RCC 7860 (cell line): ENCODE measurements at regions not wholly inside any gene's neighbourhood (a gene's known extent, or its start where the extent isn't known, plus 50 kb on each side); places are given as distances from the start of the nearest gene placed in this dataset.

Source experiments
- DNase-seq: peaks from one replicate; pipeline ENCODE4 v3.0.0-alpha.2; 2015; ENCODE audit warnings: low spot score
- FAIRE-seq: peaks from 2 replicates; lab custom pipeline; 2012; peaks lifted over from hg19 to GRCh38; lab: Jason Lieb, UNC

DNA sequence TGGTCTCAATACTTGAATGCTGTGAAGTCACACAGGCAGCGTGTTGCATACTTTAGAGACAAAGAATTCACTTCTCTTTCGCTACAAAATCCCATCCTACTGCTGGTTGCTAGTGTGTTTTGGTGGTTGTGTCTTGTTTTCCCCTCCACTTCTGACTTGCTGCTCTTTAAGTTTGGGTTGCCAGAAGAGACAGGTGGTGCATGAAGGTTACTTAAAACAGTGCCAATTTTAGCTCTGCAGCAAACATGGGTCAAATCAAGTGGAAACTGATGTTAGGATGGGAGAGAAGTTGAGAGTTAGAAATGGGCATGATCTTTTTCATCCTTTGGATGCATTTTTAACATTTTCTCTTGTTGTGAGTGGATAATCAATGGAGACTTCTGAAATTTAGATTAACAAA is 136.2 kb upstream of the KCNH7 start:
- no peak for FAIRE-seq
- DNase-seq, result no peak

GRCh38 chr2:162972383-162972782 is 133.8 kb upstream of the KCNH7 start:
- DNase-seq (no peak), FAIRE-seq (no peak)

DNA sequence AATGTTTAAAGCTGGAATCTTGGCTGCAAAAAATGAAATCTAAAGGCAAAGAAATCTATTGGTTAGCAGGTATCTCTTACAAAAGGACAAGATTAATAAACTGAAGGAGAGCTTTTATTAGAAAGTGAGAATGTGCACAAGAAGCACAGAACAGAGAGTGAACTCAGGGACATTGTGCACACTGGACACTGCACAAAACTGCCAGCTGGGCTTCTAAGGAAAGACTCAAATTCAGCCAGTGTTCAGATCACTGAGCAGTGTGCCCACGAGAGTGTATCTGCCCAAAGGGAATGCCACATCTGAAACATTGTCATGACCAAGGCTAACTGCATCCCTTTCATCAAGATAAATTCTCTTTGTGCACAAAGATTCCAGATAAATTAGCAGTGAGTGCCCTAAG is 129.7 kb upstream of the KCNH7 start:
- FAIRE-seq (no peak), DNase-seq (no peak)

GRCh38 chr2:162967811-162968210 is 129.2 kb upstream of the KCNH7 start:
- FAIRE-seq, result no peak
- no peak for DNase-seq

GRCh38 chr2:162967147-162967546 is 128.6 kb upstream of the KCNH7 start:
- DNase-seq, result no peak

GRCh38 chr2:162965191-162965590 is 126.6 kb upstream of the KCNH7 start:
- FAIRE-seq (no peak), DNase-seq (no peak)

More at GRCh38 chr2:162967147-162967546, 128.6 kb upstream of the KCNH7 start:
- FAIRE-seq, result no peak

GRCh38 chr2:162964513-162964912 is 125.9 kb upstream of the KCNH7 start:
- no peak for FAIRE-seq
- no peak for DNase-seq

DNA sequence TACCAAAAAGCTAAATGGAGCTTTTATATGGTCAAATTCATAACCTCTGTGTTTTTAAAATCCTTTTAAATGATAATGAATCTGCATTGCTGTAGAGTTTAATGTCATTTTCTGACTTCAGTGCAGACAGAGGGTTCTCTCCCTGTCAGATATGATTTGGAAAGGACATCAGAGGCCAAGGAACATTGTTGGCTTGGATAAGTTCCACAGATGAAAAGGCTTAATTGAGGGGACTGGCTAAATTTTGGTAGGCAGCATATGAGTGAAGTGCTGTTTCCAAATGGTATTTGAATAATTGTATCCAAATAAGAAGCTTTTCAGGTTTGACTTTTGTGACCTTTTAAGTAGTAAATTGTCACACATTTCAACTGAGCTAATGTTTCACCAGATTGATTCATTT is 124.6 kb upstream of the KCNH7 start:
- DNase-seq, result no peak
- no peak for FAIRE-seq

- no peak for FAIRE-seq
These were observed 107.2 kb upstream of the KCNH7 start for GRCh38 chr2:162945785-162946184.

DNA sequence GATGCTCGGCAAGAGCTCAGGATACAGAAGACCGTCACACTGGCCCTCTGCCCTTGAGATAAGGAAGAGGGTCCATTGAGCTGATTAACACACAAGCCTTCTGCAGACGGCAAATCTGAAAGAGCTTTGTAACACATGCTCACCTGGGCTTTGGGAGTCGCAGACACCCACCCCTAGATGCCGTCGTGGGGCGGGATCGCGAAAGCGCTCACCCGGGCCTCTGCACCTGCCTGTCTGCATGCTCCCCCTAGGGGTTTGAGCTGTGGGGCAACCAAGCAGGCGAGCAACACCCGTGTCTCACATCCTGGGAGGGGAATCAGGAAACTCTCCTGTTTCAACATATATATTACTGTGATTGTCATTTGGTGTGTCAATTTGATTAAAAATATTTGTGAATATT is 99.8 kb upstream of the KCNH7 start:
- FAIRE-seq, result no peak
- no peak for DNase-seq

More at GRCh38 chr2:162945785-162946184, 107.2 kb upstream of the KCNH7 start:
- DNase-seq, result no peak

DNA sequence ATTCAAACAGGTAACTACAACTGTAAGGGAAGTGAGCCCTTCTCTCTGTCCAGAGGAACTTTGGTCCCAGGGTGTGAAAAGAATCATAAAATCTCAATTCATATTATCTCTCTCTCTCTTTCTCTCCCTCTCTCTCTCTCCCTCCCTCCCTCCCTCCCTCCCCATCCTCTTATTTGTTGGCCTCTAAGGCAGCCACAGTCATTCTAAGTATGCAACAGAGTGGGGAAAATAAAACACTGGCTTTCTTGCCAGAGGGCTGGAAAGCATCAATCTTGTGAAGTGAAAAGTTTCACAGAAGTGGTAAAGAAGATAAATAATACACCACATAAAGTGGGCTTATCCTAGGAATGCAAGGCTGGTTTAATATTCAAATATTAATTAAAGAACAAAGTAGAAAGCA is 95.6 kb upstream of the KCNH7 start:
- FAIRE-seq (no peak), DNase-seq (no peak)

DNA sequence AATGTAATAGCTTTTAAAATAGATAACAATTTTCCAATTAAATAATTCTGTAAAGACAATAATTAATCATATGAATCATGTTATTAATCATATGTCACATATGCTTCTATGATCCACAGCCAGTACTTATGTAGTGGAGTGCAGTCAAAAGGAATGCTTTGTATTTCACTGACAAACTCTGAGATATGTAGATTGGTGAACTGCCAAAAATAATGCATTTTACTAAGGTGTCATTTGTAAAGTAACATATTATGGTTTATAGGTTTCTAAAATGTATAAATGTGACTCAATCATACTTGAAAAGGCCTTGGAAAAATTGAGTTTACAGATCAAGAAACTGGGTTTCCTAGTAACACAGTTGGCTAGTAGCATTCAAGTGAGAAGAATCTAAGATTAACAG is 93.8 kb upstream of the KCNH7 start:
- FAIRE-seq, result no peak
- no peak for DNase-seq

GRCh38 chr2:162929571-162929970 is 91.0 kb upstream of the KCNH7 start:
- DNase-seq (peak; percentile 86), FAIRE-seq (peak; percentile 93)

DNA sequence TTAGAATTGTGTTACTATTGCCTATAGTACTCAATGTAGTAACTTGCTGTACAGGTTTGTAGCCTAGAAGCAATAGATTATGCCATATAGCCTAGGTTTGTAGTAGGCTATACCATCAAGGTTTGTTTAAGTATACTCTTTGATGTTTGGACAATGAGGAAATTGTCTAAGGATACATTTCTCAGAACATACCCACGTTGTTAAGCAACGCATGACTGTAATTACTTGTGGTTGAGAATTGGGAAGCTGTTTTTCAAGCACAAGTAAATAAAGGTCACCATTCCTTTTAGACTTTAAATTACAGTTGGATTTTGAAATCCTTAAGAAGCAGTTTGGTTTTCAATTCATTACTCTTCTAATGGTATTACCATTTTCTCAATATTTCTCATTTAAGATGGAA is 89.8 kb upstream of the KCNH7 start:
- FAIRE-seq, result no peak
- no peak for DNase-seq

GRCh38 chr2:162926907-162927306 is 88.3 kb upstream of the KCNH7 start:
- peak; percentile 54 for DNase-seq
- FAIRE-seq, result no peak

DNA sequence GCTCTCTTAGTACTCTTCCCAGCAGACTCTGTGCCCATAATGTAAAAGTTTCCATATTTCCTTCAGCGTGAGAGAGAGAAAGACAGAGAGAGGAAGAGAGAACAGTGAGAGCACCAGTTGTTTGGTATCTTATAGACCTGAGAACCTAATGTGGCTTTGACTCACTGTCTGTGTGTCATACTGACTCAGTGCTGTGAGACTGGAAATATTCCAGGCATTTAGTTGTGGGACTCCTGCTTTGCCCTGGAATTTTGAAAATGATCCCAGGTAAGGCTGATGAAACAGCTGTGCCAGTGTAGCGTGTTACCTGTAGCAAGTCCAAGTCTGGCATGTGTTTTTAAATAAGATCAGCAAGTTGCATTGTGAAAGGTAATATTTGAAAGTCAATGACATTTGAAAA is 87.9 kb upstream of the KCNH7 start:
- FAIRE-seq (peak; percentile 97), DNase-seq (peak; percentile 92)

GRCh38 chr2:162925595-162925994 is 87.0 kb upstream of the KCNH7 start:
- FAIRE-seq, result no peak
- DNase-seq, result peak; percentile 15

- FAIRE-seq (no peak), DNase-seq (no peak)
These were observed 80.5 kb upstream of the KCNH7 start for GRCh38 chr2:162919111-162919510.

- DNase-seq (no peak), FAIRE-seq (no peak)
These were observed 79.1 kb upstream of the KCNH7 start for GRCh38 chr2:162917626-162918025.

DNA sequence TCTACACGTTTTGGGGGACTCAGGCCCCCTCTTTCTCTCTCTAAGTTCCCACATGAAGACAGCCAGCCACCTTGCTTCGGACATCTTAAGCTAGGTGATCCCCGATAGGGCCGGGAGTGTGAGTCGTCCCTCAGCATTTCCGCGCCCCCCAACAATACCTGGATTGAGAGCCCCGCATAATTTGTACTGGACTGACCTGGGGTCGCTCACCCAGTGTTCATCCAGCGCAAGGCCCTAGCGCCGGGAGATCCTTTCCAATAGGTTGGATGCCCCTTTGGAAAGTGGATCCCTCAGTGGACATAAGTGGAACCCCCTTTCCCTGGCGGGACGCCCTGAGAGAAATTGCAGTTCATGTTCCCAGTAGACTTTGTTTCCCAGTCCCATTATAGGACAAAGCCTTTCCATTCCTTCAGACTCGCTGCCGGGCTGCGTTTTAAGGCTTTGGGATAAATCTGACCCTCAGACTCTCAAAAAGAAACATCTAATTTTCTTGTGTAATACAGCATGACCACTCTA is 77.8 kb upstream of the KCNH7 start:
- FAIRE-seq, result no peak
- DNase-seq, result no peak

DNA sequence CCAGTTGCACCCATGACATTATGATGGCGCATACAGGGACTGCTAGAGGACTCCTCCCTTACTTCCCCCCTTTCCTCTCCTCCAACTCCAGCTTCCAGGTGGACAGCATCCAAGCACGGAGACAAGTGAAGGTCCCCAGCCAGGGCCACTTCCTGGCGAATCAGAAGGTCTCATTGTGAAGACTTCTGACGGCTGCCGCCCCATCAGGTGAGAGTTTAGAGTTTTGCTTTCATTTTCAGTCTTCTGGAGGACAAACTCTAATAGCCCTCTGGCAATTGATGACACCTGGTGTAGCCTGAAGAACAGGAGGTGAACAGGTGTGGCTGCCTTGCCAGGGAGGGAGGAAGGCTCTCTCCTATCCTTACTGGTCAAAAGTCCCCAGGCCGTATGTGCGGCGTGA is 77.3 kb upstream of the KCNH7 start:
- FAIRE-seq (no peak), DNase-seq (no peak)

DNA sequence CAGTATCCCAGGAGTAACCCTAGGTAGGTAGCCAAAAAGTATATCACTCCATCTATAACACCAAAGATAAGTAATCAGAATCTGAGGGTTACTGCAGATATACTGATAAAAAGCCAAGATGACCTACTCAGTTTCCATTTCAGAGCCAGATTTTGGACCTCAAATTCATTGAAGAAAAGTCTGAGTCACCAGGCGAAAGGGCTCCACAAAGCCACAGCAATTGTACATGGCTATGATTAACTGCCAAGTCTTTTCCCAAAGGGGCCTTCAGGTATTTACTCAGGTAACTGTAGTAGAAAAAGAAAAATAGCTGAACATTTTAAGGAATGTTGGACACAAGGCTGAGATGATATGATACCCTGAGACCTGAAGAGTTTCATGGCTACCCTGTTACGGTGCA is 75.6 kb upstream of the KCNH7 start:
- DNase-seq (no peak), FAIRE-seq (no peak)

GRCh38 chr2:162912787-162913186 is 74.2 kb upstream of the KCNH7 start:
- FAIRE-seq, result no peak
- no peak for DNase-seq

DNA sequence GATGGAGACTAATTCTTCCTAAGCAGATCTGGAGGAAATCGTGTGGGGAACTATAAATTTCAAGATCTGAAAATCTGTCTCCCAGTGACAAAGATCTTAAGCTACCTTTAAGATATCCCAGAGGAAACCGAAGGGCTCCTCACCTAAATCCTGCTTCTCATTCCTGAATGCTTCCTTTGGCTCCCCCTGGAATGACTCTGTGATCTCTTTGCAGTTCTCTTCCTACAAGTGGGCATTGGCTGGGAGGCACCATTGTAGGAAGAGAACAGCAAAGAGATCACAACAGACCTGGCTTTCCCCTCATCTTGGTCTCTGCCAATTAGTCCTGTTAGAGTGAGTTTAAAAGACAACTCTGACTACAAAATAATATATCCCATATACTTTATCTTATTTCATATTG is 70.0 kb upstream of the KCNH7 start:
- no peak for FAIRE-seq
- no peak for DNase-seq
